ENCODE measurements at regions not wholly inside any gene's neighbourhood (a gene's known extent, or its start where the extent isn't known, plus 50 kb on each side); places are given as distances from the start of the nearest gene placed in this dataset.

DNA sequence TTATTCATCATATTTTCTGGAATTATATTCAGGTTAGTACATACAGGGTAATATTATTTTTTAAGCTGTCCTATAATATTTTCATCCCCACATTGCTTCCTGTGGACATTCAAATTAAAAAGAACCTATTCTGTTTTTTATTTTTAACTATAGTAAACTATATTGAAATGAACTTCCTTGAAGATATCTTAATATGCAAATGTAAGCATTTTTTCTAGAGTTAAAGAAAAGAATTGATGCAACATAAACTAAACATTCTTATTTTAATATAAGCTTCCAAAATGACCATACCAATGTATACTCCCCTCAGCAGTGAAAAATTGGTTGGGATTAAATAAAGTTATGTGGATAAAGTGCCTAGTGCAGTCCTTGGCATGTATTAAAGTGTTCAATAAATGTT is 416.6 kb downstream of the KIF2B start:
- TF ChIP-seq, protein P1, sequence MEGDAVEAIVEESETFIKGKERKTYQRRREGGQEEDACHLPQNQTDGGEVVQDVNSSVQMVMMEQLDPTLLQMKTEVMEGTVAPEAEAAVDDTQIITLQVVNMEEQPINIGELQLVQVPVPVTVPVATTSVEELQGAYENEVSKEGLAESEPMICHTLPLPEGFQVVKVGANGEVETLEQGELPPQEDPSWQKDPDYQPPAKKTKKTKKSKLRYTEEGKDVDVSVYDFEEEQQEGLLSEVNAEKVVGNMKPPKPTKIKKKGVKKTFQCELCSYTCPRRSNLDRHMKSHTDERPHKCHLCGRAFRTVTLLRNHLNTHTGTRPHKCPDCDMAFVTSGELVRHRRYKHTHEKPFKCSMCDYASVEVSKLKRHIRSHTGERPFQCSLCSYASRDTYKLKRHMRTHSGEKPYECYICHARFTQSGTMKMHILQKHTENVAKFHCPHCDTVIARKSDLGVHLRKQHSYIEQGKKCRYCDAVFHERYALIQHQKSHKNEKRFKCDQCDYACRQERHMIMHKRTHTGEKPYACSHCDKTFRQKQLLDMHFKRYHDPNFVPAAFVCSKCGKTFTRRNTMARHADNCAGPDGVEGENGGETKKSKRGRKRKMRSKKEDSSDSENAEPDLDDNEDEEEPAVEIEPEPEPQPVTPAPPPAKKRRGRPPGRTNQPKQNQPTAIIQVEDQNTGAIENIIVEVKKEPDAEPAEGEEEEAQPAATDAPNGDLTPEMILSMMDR (IDR thresholded peaks at IDR 0.05; ENCODE audit: insufficient read depth, low read depth, low read length, missing control alignments), result no peak
- H3K4me3 ChIP-seq (ENCODE audit: low read depth, low read length), result no peak overlapping the region
- DNase-seq (ENCODE audit: low read depth), result no peak

DNA sequence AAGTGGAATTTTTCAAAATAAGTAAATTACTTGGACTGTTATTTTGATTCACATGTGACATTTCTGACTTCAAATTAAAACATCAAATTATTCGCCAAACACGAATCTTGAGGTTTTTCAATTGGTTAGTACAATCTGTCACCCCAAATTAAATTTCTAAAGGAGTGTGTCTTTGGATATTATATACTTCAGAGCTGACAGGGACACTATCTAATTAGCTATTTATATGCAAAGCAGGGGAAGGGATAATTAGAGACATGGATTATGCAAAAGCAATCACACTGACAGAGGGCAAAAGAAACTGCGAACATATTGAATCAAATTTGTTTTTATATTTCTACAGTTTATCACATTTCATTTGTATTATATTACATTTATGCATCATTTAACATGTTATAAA is 433.0 kb downstream of the KIF2B start:
- TF ChIP-seq, protein P1 (IDR thresholded peaks at IDR 0.05; ENCODE audit: insufficient read depth, low read depth, low read length, missing control alignments), result no peak
- no peak for DNase-seq (ENCODE audit: low read depth)

DNA sequence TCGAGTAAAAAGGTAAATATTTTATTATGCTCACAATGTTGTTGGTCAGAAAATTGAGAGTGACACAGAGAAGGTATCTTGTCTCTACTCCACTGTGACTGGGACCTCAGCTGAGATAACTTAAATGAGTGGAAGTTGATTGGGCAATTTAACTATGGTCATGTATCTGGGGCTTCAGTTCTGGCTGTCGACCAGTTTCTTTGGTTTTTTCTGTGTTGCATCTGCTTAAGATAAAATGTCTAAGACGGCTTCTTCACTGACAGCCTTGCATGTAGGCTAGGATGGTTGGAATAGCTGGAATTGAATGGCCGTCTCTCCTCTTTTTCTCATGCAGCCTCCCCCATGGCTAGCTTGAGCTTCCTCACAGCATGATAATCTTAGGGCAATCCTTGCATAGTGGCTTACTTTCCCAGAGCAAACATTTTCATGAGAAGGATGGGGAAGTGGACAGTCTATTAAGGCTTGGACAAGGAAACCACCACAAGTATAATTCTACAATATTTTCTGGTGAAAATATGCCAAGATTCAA is 433.7 kb downstream of the KIF2B start:
- no peak overlapping the region for H3K4me3 ChIP-seq (ENCODE audit: low read depth, low read length)
- no peak for DNase-seq (ENCODE audit: low read depth)
- TF ChIP-seq, protein P1 (IDR thresholded peaks at IDR 0.05; ENCODE audit: insufficient read depth, low read depth, low read length, missing control alignments), result no peak

More for the DNA sequence above, 433.0 kb downstream of the KIF2B start:
- H3K4me3 ChIP-seq (ENCODE audit: low read depth, low read length), result no peak overlapping the region

DNA sequence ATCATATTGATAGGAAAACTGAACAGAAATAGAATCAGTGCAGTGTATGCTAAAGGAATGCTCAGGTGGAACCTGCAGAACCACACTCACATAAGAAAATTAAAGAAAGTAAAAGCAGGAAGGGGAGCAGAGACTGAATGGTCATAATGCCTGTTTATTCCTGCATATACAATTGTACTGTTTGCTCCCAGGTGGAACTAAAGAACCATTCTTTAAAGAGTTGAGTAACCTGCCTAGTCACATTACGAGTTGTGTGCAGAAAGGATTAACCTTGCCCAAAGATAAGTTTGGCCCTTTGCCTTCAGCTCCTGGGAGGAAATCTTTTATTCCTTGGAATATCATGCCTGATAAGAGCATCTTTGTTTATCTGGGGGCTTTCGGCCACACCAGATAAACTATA is 434.7 kb downstream of the KIF2B start:
- TF ChIP-seq, protein P1 (IDR thresholded peaks at IDR 0.05; ENCODE audit: insufficient read depth, low read depth, low read length, missing control alignments), result no peak
- DNase-seq (ENCODE audit: low read depth), result no peak
- no peak overlapping the region for H3K4me3 ChIP-seq (ENCODE audit: low read depth, low read length)

DNA sequence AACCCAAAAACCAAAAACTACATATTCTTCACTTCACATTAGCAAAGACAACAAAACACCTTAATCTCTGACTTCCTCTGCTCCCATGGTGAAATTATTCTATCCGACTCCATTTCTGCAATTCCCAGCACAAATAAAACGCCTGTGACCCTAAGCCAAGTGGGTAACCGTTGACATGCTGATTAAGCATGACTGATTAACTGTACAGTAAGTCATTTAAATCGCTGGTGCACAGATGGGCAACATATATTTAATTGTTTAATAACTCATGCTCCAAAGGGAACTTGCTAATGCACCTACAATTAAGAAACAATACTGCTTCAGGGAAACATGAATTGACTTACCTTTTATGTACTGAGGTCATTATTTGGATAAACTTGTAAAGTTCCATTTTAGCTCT is 436.7 kb downstream of the KIF2B start:
- DNase-seq (ENCODE audit: low read depth), result no peak
- no peak overlapping the region for H3K4me3 ChIP-seq (ENCODE audit: low read depth, low read length)
- TF ChIP-seq, protein P1 (IDR thresholded peaks at IDR 0.05; ENCODE audit: insufficient read depth, low read depth, low read length, missing control alignments), result no peak

DNA sequence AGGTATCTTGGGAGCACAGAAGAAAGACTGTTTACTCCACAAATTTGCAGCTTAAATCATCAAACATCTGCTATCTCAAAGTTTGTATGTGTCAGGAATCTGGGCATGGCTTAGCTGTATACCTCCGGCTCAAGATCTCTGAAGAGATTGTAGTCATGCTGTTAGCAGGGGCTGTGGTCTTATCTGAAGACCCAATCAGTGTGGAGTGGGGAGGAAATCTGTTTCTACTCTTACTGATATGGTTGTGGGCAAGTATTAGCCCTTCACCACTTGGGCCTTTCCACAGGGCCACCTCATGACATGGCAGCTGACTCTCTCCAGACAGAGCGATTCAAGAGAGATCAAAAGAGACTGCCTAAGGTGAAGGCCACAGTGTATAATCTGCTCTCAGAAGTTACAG is 438.7 kb downstream of the KIF2B start:
- TF ChIP-seq, protein P1 (IDR thresholded peaks at IDR 0.05; ENCODE audit: insufficient read depth, low read depth, low read length, missing control alignments), result no peak
- no peak overlapping the region for H3K4me3 ChIP-seq (ENCODE audit: low read depth, low read length)
- DNase-seq (ENCODE audit: low read depth), result no peak

DNA sequence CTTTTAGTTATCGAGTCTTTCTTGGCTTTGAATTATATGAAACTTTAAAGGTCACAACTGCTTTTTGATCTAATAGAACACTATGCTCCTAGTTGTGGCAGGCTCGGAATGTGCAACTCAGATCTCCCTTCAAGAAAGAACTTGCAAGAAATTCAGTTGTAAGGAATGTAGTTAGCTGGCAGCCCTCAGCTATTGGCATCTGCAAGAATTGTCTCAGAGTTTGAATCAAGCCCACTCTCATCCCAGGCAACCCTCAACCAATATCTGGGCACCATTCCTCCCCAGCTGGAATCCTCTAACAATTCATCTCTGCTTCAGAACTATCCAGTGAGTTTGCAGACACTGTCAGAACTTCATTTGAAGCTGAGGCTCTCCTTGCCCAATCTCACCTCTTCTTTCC is 447.2 kb downstream of the KIF2B start:
- TF ChIP-seq, protein P1 (IDR thresholded peaks at IDR 0.05; ENCODE audit: insufficient read depth, low read depth, low read length, missing control alignments), result no peak
- no peak overlapping the region for H3K4me3 ChIP-seq (ENCODE audit: low read depth, low read length)
- DNase-seq (ENCODE audit: low read depth), result no peak

Measured in GM12865 (cell line).